NCI-H748 treated with DMSO at 0.1 percent for 48 hours (cell line): ENCODE measurements at regions not wholly inside any gene's neighbourhood (a gene's known extent, or its start where the extent isn't known, plus 50 kb on each side); places are given as distances from the start of the nearest gene placed in this dataset.

Experiments
- DNase-seq: peaks from one replicate; lab custom pipeline; 2025; lab: John Stamatoyannopoulos, UW

DNA sequence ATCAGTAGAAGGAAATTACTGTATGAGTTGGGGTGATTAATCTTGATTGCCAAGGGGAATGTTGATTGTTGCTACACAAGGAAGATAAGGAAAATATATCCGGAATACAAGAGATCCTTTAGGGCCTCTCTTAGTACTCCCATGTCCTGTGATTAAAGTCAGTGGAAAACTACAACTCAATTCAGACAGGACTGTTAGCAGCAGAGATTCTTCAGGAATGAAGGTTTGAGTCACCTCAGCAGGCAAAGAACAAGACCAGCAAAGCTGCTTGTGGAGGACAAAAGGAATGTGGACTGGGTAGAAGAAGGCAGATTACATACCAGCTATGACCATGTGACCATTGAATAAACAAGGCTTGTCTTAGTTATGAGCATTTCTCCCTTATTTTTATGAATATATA lies 478.2 kb downstream of the BUD13 start:
- DNase-seq, result no peak

DNA sequence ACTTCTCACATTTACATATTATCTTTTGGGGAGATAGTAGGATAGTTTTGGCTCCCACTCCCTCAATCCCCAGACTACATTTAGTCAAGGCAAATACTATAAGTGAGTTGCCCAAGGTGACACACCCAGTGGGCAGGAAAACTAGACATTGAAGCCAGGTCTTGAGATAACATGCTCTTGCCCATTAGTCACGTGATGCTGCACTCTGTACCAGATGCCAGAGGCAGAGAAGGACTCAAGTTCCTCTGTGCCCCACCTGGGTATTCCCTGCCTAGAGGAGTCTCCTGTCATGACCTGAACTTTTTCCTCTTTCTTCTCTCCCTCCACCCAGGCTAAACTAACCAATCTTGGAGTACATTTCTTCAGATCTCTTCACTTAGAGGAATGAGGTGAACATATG lies 484.9 kb downstream of the BUD13 start:
- DNase-seq, result no peak

DNA sequence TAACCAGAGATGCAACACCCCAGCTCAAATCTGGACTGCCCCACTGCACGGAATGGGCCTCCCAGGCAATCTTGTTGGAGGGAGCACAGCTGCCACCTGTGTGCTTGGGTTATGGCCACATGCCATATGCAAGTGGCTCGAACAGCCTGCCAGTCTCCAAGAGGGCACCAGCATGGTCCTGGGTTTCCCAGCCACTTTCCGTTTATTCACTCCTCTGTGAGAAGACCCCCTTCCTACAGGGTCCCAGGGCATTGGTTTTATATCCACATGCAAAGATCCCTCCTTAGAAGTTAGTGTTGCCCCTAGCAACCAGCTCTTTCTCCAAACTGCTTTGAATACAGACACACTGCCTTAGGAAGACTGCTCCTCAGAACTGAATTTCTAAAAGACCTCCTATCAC lies 487.8 kb downstream of the BUD13 start:
- DNase-seq, result no peak

DNA sequence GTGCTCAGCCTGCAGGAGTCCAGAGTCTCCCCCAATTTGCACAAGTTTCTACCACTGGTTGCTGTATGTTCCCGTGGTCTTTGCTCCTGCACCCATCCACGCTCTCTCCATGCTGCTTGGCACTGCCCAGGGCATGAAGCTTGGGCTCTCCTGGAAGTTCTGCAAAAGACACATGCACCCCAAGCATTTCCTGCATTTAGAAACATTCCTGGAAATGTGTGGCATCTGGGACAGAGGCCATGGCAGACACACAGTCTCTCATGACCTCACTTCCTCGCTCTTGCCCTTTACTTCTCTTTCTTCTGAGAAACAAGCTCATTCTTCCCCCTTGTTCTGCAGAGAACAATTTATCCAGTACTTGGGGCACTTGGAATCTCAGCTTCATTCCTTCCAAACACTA lies 489.5 kb downstream of the BUD13 start:
- no peak for DNase-seq

- DNase-seq, result no peak
These were observed 490.3 kb downstream of the BUD13 start for GRCh38 chr11:116282481-116282880.

DNA sequence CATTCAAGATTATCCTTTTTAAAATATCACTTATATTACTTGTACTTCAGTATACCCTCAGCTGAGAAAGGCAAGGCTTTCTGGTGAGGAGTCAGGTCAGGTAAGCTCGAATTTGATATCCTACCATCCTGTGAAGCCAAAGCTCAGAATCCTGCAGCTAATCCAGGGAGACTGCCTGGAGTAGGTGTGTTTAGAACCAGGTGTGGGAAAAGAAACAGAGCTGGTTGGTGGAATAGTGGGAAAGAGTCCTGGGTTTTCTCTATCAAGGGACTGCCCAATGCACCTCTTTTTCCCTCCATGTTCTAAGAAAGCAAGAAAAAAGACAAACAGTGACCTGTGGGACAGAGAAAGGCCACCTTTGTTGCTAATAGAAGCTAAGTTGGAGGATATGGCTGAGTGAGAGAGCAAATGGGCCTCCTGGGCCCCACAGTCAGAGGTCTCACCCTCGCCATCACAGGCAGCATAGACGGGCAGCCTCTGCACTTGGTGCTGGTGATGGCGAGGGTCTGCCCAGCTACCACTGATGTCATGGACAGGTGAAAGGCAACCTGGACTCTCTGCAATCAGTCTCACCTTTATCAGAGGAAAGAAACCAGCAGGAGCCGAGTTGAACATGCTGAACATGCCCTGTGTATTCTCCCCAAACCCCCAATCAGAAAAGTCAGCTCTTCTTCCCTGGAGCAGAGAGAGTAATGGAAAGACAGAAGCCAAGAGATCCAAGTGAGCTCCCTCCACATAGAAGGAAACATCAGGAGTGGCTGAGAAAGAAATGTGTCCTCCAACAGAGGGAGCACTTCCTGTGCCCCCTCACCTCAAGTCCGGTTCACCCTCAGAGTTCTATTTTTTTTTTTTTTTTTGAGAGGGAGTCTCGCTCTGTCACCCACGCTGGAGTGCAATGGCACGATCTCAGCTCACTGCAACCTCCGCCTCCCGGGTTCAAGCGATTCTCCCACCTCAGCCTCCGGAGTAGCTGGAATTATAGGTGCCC lies 491.3 kb downstream of the BUD13 start:
- no peak for DNase-seq

DNA sequence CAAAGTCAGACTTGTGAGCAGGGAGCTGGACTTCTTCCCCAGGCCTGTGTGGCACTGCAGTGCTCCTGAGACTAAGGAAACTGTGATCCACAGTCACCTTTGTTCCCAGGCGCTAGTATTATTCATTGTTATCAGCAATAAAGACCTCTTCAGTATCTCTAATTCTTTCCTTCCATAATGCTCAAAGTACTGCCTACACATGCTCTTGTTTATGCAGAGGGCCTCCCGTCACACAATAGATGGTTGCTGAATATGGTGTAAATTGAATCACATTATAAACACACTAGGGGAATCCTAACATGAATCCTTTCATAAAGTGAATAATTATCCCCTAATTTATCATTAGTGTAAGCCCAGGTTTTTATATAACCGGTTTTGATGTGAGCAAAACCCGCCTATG lies 493.3 kb downstream of the BUD13 start:
- DNase-seq, result peak; percentile 16

DNA sequence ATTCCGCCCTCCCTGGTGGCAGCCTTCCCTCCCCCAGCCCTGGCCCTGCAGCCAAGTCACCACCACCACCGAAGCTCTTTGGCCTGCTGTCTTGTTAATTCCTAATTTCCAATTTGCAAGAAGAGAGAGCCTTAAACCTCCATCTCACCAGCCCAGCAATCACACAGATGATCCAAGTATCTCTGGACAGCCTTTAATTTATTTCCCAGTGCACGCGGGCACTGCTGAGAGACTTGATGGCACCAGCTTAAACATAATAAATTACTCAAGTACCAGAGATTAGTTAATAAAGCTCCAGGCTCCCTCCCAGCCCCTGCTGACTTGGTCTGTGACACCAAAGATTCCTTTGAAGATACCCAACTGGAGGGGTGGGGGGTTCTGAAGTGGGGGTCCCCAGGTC lies 494.7 kb downstream of the BUD13 start:
- DNase-seq, result no peak

- DNase-seq, result peak; percentile 23
These were observed 496.4 kb downstream of the BUD13 start for GRCh38 chr11:116276051-116277044.

DNA sequence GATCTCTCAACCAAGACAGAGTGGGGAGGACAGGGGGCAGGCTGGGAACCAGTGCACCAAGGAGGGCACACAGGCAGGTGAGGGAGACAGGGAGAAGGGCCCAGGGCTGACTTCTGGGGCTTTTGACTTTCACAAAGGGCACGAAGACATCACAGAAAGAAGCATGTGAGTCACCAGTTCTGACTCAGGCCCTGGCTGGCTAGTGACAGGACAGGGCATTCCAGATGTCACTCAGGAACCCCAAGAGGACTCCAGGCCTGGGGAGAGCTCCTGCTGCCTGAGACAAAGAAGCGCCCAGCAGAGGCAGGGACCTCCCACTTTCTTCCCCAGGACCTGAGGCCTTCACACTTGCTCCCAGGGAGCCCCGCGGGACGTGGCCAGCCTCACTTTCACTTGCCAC lies 497.2 kb downstream of the BUD13 start:
- DNase-seq, result no peak

DNA sequence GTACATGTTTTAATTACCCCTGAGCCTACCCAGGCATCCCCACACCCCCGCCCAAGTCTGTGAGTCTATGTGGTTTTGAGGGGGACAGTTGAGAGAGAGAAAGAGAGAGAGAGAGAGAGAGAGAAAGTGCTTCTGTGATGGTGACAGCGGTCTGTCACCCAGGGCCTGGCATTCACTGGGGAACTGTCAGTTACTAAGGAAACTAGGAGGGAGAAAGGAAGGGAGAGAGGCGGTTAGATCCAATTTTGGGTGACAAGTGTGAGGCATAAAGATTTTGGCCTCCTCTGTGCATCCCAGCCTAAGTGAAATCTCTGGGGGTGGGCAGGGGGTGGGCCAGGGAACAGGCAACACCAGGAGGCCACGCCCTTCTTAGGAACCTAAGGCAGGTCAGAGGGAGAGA lies 498.3 kb downstream of the BUD13 start:
- DNase-seq, result no peak

- DNase-seq, result no peak
These were observed 500.5 kb downstream of the BUD13 start for GRCh38 chr11:116272181-116272789.

- no peak for DNase-seq
These were observed 501.3 kb downstream of the BUD13 start for GRCh38 chr11:116271479-116271878.

- no peak for DNase-seq
These were observed 505.6 kb downstream of the BUD13 start for GRCh38 chr11:116267146-116267545.

DNA sequence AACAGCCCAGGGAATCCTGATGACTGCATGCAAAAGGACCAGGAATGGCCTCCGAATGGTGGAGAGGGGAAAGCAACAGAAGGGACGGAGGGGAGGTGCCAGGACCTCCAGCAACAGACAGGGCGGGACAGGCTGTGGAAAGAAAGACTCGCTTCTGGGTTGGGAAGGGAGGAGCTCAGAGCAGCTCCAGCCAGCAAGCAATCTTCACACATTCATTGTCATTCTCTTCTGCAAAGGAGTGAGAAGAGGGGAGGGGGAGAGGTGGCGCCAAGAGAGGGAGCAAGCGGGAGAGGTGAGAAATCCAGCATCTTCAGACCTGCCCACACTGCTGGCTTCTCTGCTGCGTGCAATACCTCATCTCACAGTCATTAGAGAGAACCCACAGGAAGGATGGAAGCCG lies 509.0 kb downstream of the BUD13 start:
- DNase-seq, result no peak

DNA sequence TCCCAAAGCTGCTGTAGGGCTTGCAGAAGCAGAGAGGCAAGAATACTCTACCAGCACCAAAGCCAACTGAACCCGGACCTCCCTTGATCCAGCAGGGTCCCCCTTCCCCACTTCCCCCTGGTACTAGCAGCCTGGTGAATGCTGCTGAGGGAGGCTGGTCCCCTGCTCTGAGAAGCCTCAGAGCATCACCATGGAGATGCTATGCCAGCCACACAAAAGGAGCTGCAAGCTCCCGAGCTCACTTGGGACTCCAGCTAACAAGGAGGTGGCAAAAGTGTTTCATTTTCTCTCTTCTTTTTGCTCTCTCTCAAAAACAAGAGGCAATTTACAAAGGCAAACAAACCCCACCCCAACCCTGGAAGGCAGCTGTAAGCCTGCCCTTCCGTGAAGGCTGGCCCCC lies 509.8 kb downstream of the BUD13 start:
- DNase-seq, result peak; percentile 11

DNA sequence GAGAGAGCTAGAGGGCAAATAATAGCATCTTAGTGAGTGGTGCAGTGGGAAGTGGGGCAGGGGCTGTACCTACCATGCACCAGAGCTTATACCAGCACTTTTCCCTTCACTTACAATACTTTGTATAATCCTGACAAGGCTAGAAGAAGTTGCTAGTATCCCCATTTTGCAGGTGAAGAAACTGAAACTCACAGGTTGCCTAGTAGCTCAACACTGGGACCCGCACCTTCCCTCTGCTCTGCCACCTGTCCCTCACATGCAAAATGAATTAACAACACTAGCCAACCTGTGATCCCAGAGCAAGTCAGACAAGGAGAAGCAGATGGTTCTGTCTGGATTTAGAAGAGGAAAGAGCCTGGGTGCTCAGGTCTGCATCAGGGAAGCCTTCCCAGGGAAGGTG lies 510.4 kb downstream of the BUD13 start:
- no peak for DNase-seq

DNA sequence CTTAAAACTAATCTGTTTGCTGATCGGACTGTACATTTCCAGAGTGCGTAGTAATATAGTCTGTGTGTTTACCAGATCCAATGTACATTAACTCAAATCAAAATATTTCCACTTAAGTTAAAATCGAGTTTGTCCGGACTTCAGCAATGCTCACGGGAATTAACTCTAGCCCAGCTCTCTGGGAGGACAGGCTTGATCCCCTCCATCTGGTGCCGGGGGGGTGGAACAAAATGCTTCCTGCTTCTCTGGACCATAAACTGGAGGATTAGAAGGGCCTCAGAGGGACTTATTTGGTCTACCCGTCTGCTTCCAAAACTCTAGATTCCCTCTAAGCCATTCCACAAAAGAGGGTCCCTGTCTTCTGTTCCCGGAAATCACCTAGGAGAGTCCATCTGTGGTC lies 511.2 kb downstream of the BUD13 start:
- no peak for DNase-seq

GRCh38 chr11:116258821-116259220 lies 514.0 kb downstream of the BUD13 start:
- DNase-seq, result no peak

GRCh38 chr11:116257883-116258282 lies 514.9 kb downstream of the BUD13 start:
- no peak for DNase-seq

GRCh38 chr11:116257092-116257491 lies 515.7 kb downstream of the BUD13 start:
- no peak for DNase-seq

DNA sequence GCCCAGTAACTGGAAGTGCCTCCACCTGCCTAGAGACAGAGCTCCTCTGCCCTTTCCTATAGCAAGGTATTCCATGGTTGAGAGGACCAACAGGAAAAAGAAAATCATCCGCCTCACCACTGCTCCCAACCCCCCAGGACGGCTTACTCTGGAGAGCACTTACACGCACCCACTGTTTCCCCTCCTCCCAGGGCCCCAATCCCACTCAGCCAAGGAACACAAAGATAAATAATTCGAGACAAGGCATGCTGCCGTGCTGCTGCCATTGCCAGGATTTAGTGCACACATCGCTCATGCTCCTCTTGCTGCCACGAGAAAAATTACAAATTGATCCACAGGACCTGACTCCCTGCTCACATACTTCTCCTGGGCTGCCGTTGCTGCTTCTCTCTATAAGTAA lies 516.6 kb downstream of the BUD13 start:
- DNase-seq, result no peak
